Daoy (cell line): ENCODE measurements at regions not wholly inside any gene's neighbourhood (a gene's known extent, or its start where the extent isn't known, plus 50 kb on each side); places are given as distances from the start of the nearest gene placed in this dataset.
A peak's percentile ranks its signal among the peaks of the same experiment; 100 is the strongest.

ENCODE experiments used
- DNase-seq: peaks from one replicate; pipeline ENCODE4 v3.0.0-alpha.2; 2015; ENCODE audit warnings: low read depth

DNA sequence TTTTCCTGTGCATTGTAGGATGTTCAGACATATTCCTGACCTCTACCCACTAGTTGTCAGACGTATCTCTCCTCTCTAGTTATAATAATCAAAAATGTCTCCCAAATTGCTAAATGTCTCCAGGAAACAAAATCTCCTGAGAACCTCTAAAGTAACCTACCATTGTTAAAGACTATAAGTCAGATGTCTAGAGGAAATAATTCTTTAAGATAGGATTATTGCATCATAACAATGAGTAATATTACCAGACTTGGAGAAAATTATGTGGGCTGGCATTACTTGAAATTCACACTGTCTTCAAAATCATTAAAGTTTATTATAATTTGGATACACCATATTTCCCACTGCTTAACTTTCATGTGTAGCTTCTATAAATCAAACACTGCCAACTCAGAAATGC is 643.0 kb upstream of the ADGRL2 start:
- no peak for DNase-seq

DNA sequence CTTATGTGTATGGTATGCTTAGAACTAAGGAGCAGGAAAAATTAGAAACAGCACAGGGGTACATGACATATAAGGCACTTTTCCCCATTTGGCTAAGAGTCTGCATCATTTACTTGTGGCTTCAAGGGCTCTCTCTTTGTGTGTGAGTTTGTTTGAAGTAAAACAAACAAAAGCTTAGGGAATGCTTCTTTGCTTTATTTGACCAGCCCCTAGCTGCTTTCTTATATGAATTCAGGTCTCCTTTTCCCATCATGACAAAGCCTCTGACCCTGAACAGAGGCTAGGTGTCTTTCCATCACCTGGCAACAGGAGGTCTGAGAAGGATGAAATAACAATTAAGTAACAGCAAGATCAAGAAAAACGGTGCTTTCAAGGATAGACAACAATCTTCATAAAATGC is 643.8 kb upstream of the ADGRL2 start:
- DNase-seq: no peak

DNA sequence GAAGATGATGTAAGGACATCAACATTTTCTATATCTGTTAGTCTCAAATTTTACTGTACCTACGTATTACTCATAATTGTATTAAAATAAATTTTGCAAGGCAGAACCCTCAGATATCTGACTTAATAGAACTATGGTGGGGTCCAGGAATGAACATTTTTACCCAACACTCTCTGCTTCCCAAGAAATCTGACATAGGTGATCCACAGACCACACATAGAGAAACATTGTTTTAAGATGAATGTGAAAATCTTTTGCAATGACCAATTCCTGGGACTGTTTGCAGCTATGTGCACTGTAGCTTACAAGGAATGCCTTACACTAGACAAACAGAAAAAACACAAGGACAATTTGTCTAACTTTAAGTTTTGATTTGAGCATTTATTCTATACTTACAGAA is 645.6 kb upstream of the ADGRL2 start:
- DNase-seq: no peak

DNA sequence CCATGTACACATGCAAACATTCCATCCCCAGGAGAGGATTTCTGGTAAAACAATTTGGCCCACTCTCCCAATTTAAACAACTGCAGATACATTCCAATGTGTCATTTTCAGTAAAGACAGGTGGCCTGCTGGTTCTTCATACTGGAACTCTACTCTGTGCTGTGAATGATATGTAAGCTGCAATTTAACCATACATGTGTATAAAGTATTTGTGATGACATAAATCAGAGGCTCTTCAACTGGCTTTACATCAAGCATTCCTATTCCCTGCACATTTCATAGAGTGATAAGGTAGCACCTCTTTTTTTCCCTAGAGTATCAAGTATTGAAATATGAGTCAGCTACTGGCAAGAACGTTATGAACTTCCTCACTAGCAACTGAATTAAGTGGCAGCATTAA is 649.5 kb upstream of the ADGRL2 start:
- no peak for DNase-seq

DNA sequence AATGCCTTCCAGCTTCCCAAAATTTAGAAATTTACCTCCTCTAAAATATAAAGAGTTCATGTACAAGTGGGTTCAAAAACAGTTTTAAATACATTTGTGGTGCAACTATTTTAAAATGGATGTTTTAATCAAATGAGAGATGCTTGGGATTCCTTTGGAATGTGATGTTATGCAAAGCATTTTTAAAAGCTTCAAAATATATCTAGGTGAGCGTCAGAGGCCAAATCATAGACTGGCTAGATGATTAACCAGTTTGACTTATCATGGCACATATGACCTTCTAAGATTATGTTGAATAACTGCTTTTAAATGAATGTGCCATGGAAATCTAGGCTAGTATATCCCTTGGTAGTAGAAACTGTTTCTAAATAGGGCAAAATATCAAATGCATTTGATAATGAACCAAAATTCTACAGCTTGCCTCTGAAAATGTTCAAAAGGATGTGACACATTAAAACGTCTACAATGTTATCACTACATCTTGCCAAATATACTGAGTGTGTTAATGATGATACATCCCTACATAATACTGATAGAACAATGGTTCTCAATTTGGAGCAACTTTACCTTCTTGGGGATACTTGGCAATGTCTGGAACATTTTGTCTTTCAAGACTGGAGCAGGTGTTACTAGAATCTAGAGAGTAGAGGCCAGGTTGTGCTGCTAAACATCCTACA is 650.9 kb upstream of the ADGRL2 start:
- DNase-seq: no peak

GRCh38 chr1:81144240-81144825 is 656.4 kb upstream of the ADGRL2 start:
- no peak for DNase-seq

- peak; percentile 39 for DNase-seq
These were observed 658.5 kb upstream of the ADGRL2 start for GRCh38 chr1:81142099-81142826.

GRCh38 chr1:81135524-81135923 is 665.2 kb upstream of the ADGRL2 start:
- no peak for DNase-seq

DNA sequence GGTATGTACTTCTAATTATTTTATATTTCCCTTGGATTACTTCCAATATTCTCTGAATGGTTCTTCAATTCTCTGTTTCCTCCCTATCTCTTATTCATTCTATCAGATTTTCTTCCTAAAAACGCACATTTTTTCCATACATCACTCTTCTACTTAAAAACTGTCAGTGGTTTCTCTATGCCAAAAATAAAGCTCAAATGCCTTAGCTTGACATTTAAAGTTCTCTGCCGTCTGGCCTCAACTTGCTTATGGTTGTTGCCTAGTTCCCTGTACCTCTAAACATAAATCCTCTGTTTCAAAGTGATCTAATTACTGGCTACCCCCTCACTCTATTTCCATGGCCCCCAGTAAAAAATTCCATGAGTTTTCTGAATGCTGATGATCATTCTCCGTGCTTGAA is 671.0 kb upstream of the ADGRL2 start:
- DNase-seq: no peak

- DNase-seq: no peak
These were observed 671.4 kb upstream of the ADGRL2 start for GRCh38 chr1:81129366-81129765.

GRCh38 chr1:81128079-81128478 is 672.7 kb upstream of the ADGRL2 start:
- DNase-seq: no peak

DNA sequence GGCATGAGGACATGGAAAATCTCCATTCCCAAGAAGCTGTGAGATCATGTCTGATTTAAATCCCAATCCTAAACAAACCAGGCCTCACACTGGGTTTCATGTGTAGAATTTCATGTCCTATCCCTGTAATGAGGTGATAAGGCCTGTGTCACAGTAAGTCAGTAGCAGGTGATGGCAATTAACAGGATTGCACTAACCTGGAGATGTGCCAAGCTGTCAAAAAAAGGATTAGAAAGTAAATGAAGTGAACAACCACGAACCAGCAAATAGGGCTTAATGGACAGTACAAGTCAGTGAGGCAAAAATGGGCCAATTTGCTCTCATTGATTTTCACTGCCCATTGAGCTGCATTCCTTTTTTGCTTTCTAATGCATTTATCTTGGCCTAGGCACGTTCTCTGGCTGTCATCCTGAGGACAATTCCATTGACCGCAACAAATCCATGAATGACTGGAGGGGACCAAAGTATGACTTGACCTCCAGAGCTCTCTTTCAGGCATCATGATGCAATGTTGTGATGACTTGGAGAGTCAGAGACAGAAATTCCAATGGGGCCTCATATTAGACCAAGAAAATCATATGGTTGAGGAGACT is 673.6 kb upstream of the ADGRL2 start:
- DNase-seq: peak; percentile 24

DNA sequence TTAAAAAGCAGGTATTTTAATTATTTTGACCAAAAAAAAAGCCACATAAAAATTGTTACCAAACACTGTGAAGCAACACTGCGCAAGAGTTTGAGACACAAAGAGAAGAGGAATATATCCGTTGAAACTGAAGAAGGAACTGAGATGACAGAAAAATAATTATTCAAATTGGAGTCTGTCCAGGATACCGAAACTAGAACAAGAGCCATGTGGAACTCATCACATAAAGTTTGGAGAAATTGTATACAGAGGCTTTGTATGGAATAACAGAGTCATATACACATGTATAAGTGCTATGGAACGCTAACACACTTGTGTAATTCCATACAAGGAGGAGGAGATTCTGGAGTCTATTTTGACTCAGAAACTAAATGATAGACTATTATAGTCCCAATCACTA is 675.1 kb upstream of the ADGRL2 start:
- DNase-seq: no peak

GRCh38 chr1:81121306-81121705 is 679.4 kb upstream of the ADGRL2 start:
- DNase-seq: no peak

GRCh38 chr1:81119319-81119718 is 681.4 kb upstream of the ADGRL2 start:
- DNase-seq: no peak

GRCh38 chr1:81118550-81118949 is 682.2 kb upstream of the ADGRL2 start:
- DNase-seq: no peak

GRCh38 chr1:81115422-81115821 is 685.3 kb upstream of the ADGRL2 start:
- DNase-seq: no peak

DNA sequence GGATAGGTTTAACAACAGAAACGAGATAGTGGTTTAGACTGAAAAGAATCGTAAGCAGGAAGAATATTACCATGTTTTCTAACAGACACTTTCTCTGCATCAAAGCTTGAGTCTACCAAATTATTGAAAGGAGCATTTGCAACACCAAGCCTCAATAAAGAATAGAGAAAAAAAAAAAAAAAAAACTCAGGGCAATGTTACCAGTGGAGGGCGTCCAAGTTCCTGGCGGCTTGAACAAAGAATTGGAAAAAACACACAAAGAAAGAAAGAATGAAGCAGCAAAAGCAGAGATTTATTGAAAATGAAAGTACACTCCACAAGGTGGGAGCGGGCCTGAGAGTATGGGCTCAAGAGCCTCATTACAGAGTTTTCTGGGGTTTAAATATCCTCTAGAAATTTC is 686.5 kb upstream of the ADGRL2 start:
- DNase-seq: no peak

GRCh38 chr1:81113688-81114087 is 687.0 kb upstream of the ADGRL2 start:
- no peak for DNase-seq

- DNase-seq: no peak
These were observed 688.9 kb upstream of the ADGRL2 start for GRCh38 chr1:81111818-81112217.

- DNase-seq: no peak
These were observed 691.7 kb upstream of the ADGRL2 start for GRCh38 chr1:81109038-81109437.

DNA sequence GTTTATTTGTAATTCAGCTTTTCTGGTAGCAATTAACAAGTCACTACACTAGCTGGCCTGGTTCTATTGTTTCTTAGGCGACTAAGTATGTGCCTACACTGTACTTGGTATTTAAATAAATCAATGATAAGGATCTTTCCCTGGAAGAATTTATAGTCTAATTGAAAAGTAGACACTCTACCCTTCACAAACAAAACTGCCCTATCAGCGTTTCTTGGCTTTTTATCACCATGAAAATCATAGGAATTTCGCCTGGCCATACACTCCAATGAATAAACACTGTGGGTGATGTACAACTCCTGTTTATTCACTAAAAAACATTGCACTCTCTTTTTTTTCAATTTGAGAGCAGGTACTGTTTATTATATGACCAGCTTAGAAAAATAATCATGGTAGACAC is 702.9 kb upstream of the ADGRL2 start:
- DNase-seq: no peak

- DNase-seq: no peak
These were observed 727.2 kb upstream of the ADGRL2 start for GRCh38 chr1:81073580-81073979.
